Progenitor cell of endocrine pancreas (in vitro differentiated cells): ENCODE measurements at regions not wholly inside any gene's neighbourhood (a gene's known extent, or its start where the extent isn't known, plus 50 kb on each side); places are given as distances from the start of the nearest gene placed in this dataset.

Experiments
- DNase-seq: peaks from one replicate; pipeline ENCODE4 v3.0.0; 2021; ENCODE audit warnings: low spot score; ENCODE audit not compliant: unreplicated experiment
- H3K27ac Mint-ChIP-seq: 2 replicates; pipeline ENCODE4 v1.8.0; 2021; ENCODE audit warnings: mild to moderate bottlenecking, moderate library complexity, mixed read lengths
- H3K27me3 Mint-ChIP-seq: 2 replicates; pipeline ENCODE4 v1.8.0; 2021; ENCODE audit warnings: mixed read lengths
- H3K36me3 Mint-ChIP-seq: 2 replicates; pipeline ENCODE4 v1.8.0; 2022; ENCODE audit warnings: mixed read lengths; ENCODE audit not compliant: insufficient read depth
- H3K4me1 Mint-ChIP-seq: 2 replicates; pipeline ENCODE4 v1.8.0; 2021; ENCODE audit warnings: low read depth, mixed read lengths
- H3K4me3 Mint-ChIP-seq: 2 replicates; pipeline ENCODE4 v1.8.0; 2021; ENCODE audit warnings: low read depth, mild to moderate bottlenecking, moderate library complexity, mixed read lengths
- H3K9me3 Mint-ChIP-seq: 2 replicates; pipeline ENCODE4 v1.8.0; 2021; ENCODE audit warnings: low read depth, mixed read lengths
- CTCF ChIP-seq: fragments of 200-600 bp; sonication (generic); IDR thresholded peaks from one replicate; pipeline ENCODE4 v1.5.0; 2021; ENCODE audit warnings: antibody characterized with exemption, mild to moderate bottlenecking; ENCODE audit not compliant: unreplicated experiment

GRCh38 chr4:38195486-38195885, 235.3 kb downstream of the PTTG2 start:
- Mint-ChIP-seq H3K27ac (no peak overlapping the region), H3K27me3 (peaks cover 3% of the 10 kb centered on the region), H3K36me3 (no peaks in the 10 kb centered on the region), H3K4me3 (no peak overlapping the region), H3K4me1 (no peaks in the 10 kb centered on the region), H3K9me3 (peaks cover 8% of the 10 kb centered on the region)
- DNase-seq, result no peak
- no peak for TF ChIP-seq CTCF

- DNase-seq, result no peak
- no peak overlapping the region for H3K27ac Mint-ChIP-seq
- H3K4me3 Mint-ChIP-seq, result no peak overlapping the region
- no peaks in the 10 kb centered on the region for H3K4me1 Mint-ChIP-seq
- H3K36me3 Mint-ChIP-seq, result no peaks in the 10 kb centered on the region
- peaks cover 3% of the 10 kb centered on the region for H3K27me3 Mint-ChIP-seq
- peaks cover 8% of the 10 kb centered on the region for H3K9me3 Mint-ChIP-seq
- no peak for TF ChIP-seq CTCF
These were observed 235.7 kb downstream of the PTTG2 start for GRCh38 chr4:38195911-38196310.

- Mint-ChIP-seq H3K4me1 (peaks cover 2% of the 10 kb centered on the region), H3K27ac (no peak overlapping the region), H3K9me3 (peaks cover 18% of the 10 kb centered on the region), H3K4me3 (no peak overlapping the region), H3K27me3 (no peaks in the 10 kb centered on the region), H3K36me3 (peaks cover 4% of the 10 kb centered on the region)
- DNase-seq, result no peak
- no peak for TF ChIP-seq CTCF
These were observed 242.0 kb downstream of the PTTG2 start for GRCh38 chr4:38202242-38202641.

- no peak for TF ChIP-seq CTCF
These were observed 243.4 kb downstream of the PTTG2 start for GRCh38 chr4:38203609-38204008.

GRCh38 chr4:38204339-38205035, 244.3 kb downstream of the PTTG2 start:
- Mint-ChIP-seq H3K27ac (no peak overlapping the region), H3K4me1 (peaks cover 2% of the 10 kb centered on the region), H3K4me3 (no peak overlapping the region), H3K36me3 (peaks cover 6% of the 10 kb centered on the region), H3K27me3 (no peaks in the 10 kb centered on the region), H3K9me3 (peaks cover 23% of the 10 kb centered on the region)
- TF ChIP-seq CTCF, result no peak
- no peak for DNase-seq

More at GRCh38 chr4:38203609-38204008, 243.4 kb downstream of the PTTG2 start:
- H3K27ac Mint-ChIP-seq, result no peak overlapping the region
- H3K9me3 Mint-ChIP-seq, result peaks cover 23% of the 10 kb centered on the region
- H3K4me3 Mint-ChIP-seq, result no peak overlapping the region
- H3K27me3 Mint-ChIP-seq, result no peaks in the 10 kb centered on the region
- H3K36me3 Mint-ChIP-seq, result peaks cover 6% of the 10 kb centered on the region
- H3K4me1 Mint-ChIP-seq, result peaks cover 2% of the 10 kb centered on the region
- DNase-seq, result no peak
